DOHH2 (cell line): ENCODE measurements at regions not wholly inside any gene's neighbourhood (a gene's known extent, or its start where the extent isn't known, plus 50 kb on each side); places are given as distances from the start of the nearest gene placed in this dataset.

Source experiments
- H3F3A ChIP-seq: fragments of 200-600 bp; sonication (generic), shearing (Covaris generic); 2 replicates; pipeline ENCODE4 v1.6.0; 2016; ENCODE audit warnings: antibody characterized with exemption, mild to moderate bottlenecking; ENCODE audit not compliant: control insufficient read depth, insufficient read depth
- H3K27ac ChIP-seq: fragments of 200-600 bp; sonication (generic); 2 replicates; pipeline ENCODE4 v1.5.1; 2014; ENCODE audit warnings: low read depth, mild to moderate bottlenecking, low read length, moderate library complexity
- H3K27me3 ChIP-seq: fragments of 200-600 bp; sonication (generic); 2 replicates; pipeline ENCODE4 v1.6.1; 2014; ENCODE audit warnings: mild to moderate bottlenecking, low read length, mixed read lengths; ENCODE audit not compliant: control insufficient read depth
- H3K36me3 ChIP-seq: fragments of 200-600 bp; sonication (generic); 2 replicates; pipeline ENCODE4 v1.6.1; 2014; ENCODE audit warnings: mild to moderate bottlenecking, low read length, moderate library complexity, mixed read lengths; ENCODE audit not compliant: control insufficient read depth
- H3K4me1 ChIP-seq: fragments of 200-600 bp; sonication (generic); 2 replicates; pipeline ENCODE4 v1.6.1; 2014; ENCODE audit warnings: mild to moderate bottlenecking, low read length, mixed read lengths; ENCODE audit not compliant: control insufficient read depth
- H3K4me2 ChIP-seq: fragments of 200-600 bp; sonication (generic); 2 replicates; pipeline ENCODE4 v1.6.0; 2014; ENCODE audit warnings: mild to moderate bottlenecking, low read length, moderate library complexity
- H3K4me3 ChIP-seq: fragments of 200-600 bp; sonication (generic); 2 replicates; pipeline ENCODE4 v1.5.1; 2014; ENCODE audit warnings: mild to moderate bottlenecking, low read length, mixed read lengths
- H3K79me2 ChIP-seq: fragments of 200-600 bp; sonication (generic); 2 replicates; pipeline ENCODE4 v1.6.1; 2014; ENCODE audit warnings: mild to moderate bottlenecking, low read length, mixed read lengths; ENCODE audit not compliant: control insufficient read depth
- H3K9me2 ChIP-seq: fragments of 200-600 bp; sonication (generic); replicated peaks from 2 replicates; pipeline ENCODE4 v1.6.1; 2014; ENCODE audit warnings: mild to moderate bottlenecking, low read length, mixed read lengths; ENCODE audit not compliant: control insufficient read depth
- H3K9me3 ChIP-seq: fragments of 200-600 bp; sonication (generic); 2 replicates; pipeline ENCODE4 v1.6.1; 2014; ENCODE audit warnings: antibody characterized with exemption, low read length, mixed read lengths; ENCODE audit not compliant: control insufficient read depth, insufficient read depth
- H4K20me1 ChIP-seq: fragments of 200-600 bp; sonication (generic); 2 replicates; pipeline ENCODE4 v1.6.0; 2014; ENCODE audit warnings: low read depth, mild to moderate bottlenecking, antibody characterized with exemption, low read length, moderate library complexity; ENCODE audit not compliant: control insufficient read depth, insufficient read depth
- CTCF ChIP-seq: fragments of 200-600 bp; sonication (generic); IDR thresholded peaks from one replicate; pipeline ENCODE4 v1.5.1; 2014; ENCODE audit warnings: antibody characterized with exemption, mild to moderate bottlenecking, low read depth, low read length; ENCODE audit not compliant: poor library complexity, severe bottlenecking
- EZH2phosphoT487 ChIP-seq: fragments of 200-600 bp; sonication (generic); IDR thresholded peaks from 2 replicates; pipeline ENCODE4 v1.6.1; 2017; ENCODE audit warnings: borderline replicate concordance, mild to moderate bottlenecking, antibody characterized with exemption, low read length, moderate library complexity, mixed read lengths

- Histone ChIP-seq H3K4me1 (no peaks in the 10 kb centered on the region), H3K4me3 (no peak overlapping the region), H3K27ac (no peak overlapping the region), H3K36me3 (no peaks in the 10 kb centered on the region), H3F3A (no peaks in the 10 kb centered on the region), H3K27me3 (no peaks in the 10 kb centered on the region), H3K4me2 (no peak overlapping the region), H3K9me3 (no peaks in the 10 kb centered on the region), H4K20me1 (no peaks in the 10 kb centered on the region), H3K79me2 (no peaks in the 10 kb centered on the region), H3K9me2 (no peaks in the 10 kb centered on the region)
- no peak for TF ChIP-seq EZH2phosphoT487
- TF ChIP-seq CTCF, result no peak
These were observed 71.6 kb upstream of the NUDT7 start for GRCh38 chr16:77650761-77651160.

- Histone ChIP-seq H3K79me2 (no peaks in the 10 kb centered on the region), H4K20me1 (no peaks in the 10 kb centered on the region), H3K4me3 (no peak overlapping the region), H3K4me2 (no peak overlapping the region), H3F3A (no peaks in the 10 kb centered on the region), H3K36me3 (no peaks in the 10 kb centered on the region), H3K9me3 (no peaks in the 10 kb centered on the region), H3K9me2 (no peaks in the 10 kb centered on the region), H3K4me1 (no peaks in the 10 kb centered on the region), H3K27me3 (no peaks in the 10 kb centered on the region), H3K27ac (no peak overlapping the region)
- TF ChIP-seq EZH2phosphoT487 (no peak), CTCF (no peak)
These were observed 69.9 kb upstream of the NUDT7 start for GRCh38 chr16:77652399-77652798.

GRCh38 chr16:77657016-77657415, 65.3 kb upstream of the NUDT7 start:
- no peaks in the 10 kb centered on the region for H3K79me2 ChIP-seq
- no peak overlapping the region for H3K4me3 ChIP-seq
- TF ChIP-seq CTCF (no peak), EZH2phosphoT487 (no peak)

GRCh38 chr16:77660311-77660710, 62.0 kb upstream of the NUDT7 start:
- no peaks in the 10 kb centered on the region for H4K20me1 ChIP-seq
- H3K4me3 ChIP-seq, result no peak overlapping the region
- no peaks in the 10 kb centered on the region for H3K36me3 ChIP-seq
- no peaks in the 10 kb centered on the region for H3K9me3 ChIP-seq
- H3K4me2 ChIP-seq, result no peak overlapping the region
- no peaks in the 10 kb centered on the region for H3K4me1 ChIP-seq
- H3K79me2 ChIP-seq, result no peaks in the 10 kb centered on the region
- H3K27me3 ChIP-seq, result no peaks in the 10 kb centered on the region
- no peaks in the 10 kb centered on the region for H3K9me2 ChIP-seq
- no peaks in the 10 kb centered on the region for H3F3A ChIP-seq
- TF ChIP-seq CTCF (peak; percentile 34), EZH2phosphoT487 (no peak)
- H3K27ac ChIP-seq, result no peak overlapping the region

More at GRCh38 chr16:77657016-77657415, 65.3 kb upstream of the NUDT7 start:
- no peaks in the 10 kb centered on the region for H3K4me1 ChIP-seq
- H4K20me1 ChIP-seq, result no peaks in the 10 kb centered on the region
- no peaks in the 10 kb centered on the region for H3K27me3 ChIP-seq
- H3K27ac ChIP-seq, result no peak overlapping the region
- H3K9me2 ChIP-seq, result no peaks in the 10 kb centered on the region
- no peaks in the 10 kb centered on the region for H3K36me3 ChIP-seq
- H3F3A ChIP-seq, result no peaks in the 10 kb centered on the region
- no peaks in the 10 kb centered on the region for H3K9me3 ChIP-seq
- H3K4me2 ChIP-seq, result no peak overlapping the region
